Stomach (tissue), 8 donors: ENCODE measurements at regions not wholly inside any gene's neighbourhood (a gene's known extent, or its start where the extent isn't known, plus 50 kb on each side); places are given as distances from the start of the nearest gene placed in this dataset.

Experiments
- DNase-seq, 2 donors: peaks; one replicate each; pipeline versions ENCODE4 v3.0.0 to v3.0.0-alpha.2; 2013 to 2019
- H3K27ac ChIP-seq, 5 donors: fragments of 200-600 bp in 4 of 5; sonication (generic) in 4 of 5; one replicate each; pipeline ENCODE4 v1.5.1; 2013 to 2019; ENCODE audit warnings: mild to moderate bottlenecking in 1 of 5, moderate library complexity in 1 of 5
- H3K27me3 ChIP-seq, 3 donors: fragments of 200-600 bp; sonication (generic); one replicate each; pipeline ENCODE4 v1.5.1; 2017 to 2019; ENCODE audit warnings: mixed run types in 1 of 3
- H3K36me3 ChIP-seq, 4 donors: fragments of 200-600 bp; sonication (generic); 1 replicate in 3 of 4; 2 replicates in 1 of 4; pipeline ENCODE4 v1.5.1; 2016 to 2019
- H3K4me1 ChIP-seq, 4 donors: fragments of 200-600 bp; sonication (generic); one replicate each; pipeline ENCODE4 v1.5.1; 2016 to 2019
- H3K4me3 ChIP-seq, 4 donors: fragments of 200-600 bp; sonication (generic) in 3 of 4; one replicate each; pipeline ENCODE4 v1.5.1; 2016 to 2019; ENCODE audit warnings: mild to moderate bottlenecking in 1 of 4
- H3K9me3 ChIP-seq, 4 donors: fragments of 200-600 bp; sonication (generic); one replicate each; pipeline ENCODE4 v1.5.1; 2016 to 2019
- CTCF ChIP-seq, 7 experiments: fragments of 450-650 bp in 4 of 7; fragments of 200-600 bp in 3 of 7; sonication (generic) in 3 of 7; IDR thresholded peaks; one replicate each; pipeline ENCODE4 v1.5.1; 2016 to 2019; ENCODE audit warnings: antibody characterized with exemption in 7 of 7, control low read depth in 2 of 7, mild to moderate bottlenecking in 1 of 7
- EP300 ChIP-seq: sonication (generic); formaldehyde crosslinking; IDR thresholded peaks from one replicate; pipeline ENCODE4 v1.6.1; 2017; ENCODE audit warnings: antibody characterized with exemption
- POLR2A ChIP-seq, 4 donors: fragments of 450-650 bp; IDR thresholded peaks; one replicate each; pipeline ENCODE4 v1.6.1; 2016; ENCODE audit warnings: antibody characterized with exemption in 4 of 4, control low read depth in 2 of 4, mild to moderate bottlenecking in 1 of 4, moderate library complexity in 1 of 4
- POLR2AphosphoS5 ChIP-seq, 3 donors: sonication (generic); formaldehyde crosslinking; IDR thresholded peaks; one replicate each; pipeline ENCODE4 v1.6.1; 2016; ENCODE audit warnings: antibody characterized with exemption in 3 of 3
- WGBS, 5 donors: extraction: QIAGEN DNeasy Blood & Tissue Kit in 3 of 5; methylation state at CpG; one replicate each; pipeline versions ENCODE4 v1.1.5 to v1.1.7; 2013 to 2018; 5-methylcytosine and 5-hydroxymethylcytosine counted together
- intact Hi-C: fragments of 100-400 bp; cut with DNase I; formaldehyde crosslinking; loops from one replicate; pipeline ENCODE4 v1.15.1; 2023; ENCODE audit warnings: low total_unique reads
- donor health status: healthy with polysubstance abuse.
- donor health status: Bipolar disorder and iron deficiency.
- donor health status: healthy.

DNA sequence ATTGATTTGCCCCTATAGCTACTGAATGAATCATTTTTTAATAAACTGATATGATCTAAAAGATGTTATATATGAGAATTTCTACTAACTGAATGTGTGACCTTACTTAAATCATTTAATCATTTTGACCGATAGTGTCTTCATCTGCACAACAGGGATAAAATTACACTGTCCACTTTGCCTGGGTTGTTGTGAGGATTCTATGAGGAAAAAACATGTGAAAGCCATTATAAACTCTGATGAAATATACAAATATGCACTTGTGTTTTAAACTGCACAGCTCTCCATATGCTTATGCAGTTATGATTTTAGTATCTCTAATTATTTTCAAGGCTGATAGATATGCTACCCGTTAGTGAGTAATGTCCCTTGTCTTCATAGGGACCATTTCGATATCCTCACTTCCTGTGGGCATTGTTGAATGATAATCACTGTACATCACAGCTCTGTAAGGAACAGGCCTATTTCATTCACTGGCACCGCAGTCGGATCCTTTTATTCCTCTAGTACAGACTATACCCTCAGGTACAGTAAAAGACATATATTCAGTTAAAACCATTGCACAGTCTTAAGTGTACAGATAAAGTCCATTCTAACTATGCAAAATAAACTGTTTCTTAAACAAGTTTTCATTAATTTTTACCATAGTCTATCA is 88.7 kb upstream of the RAP1B start:
- 80 to 91% (median 88%) methylated on average over 5 of the region's 5 CpGs for WGBS, 5 donors
- intact Hi-C loops: no loop called here
- no peak for DNase-seq
- TF ChIP-seq POLR2AphosphoS5 (IDR thresholded peaks at IDR 0.05) (no peak), CTCF (IDR thresholded peaks at IDR 0.05) (no peak), POLR2A (IDR thresholded peaks at IDR 0.05) (no peak), EP300 (no peak)
- no peaks in the 10 kb centered on the region for H3K4me1 ChIP-seq
- no peaks in the 10 kb centered on the region for H3K9me3 ChIP-seq
- H3K4me3 ChIP-seq: no peak overlapping the region
- no peaks in the 10 kb centered on the region for H3K36me3 ChIP-seq
- peak overlapping the region in 1 of 5 donors; percentile 43 for H3K27ac ChIP-seq
- H3K27me3 ChIP-seq: no peaks in the 10 kb centered on the region

- 71 to 90% (median 84%) methylated on average over 6 of the region's 6 CpGs for WGBS, 5 donors
- intact Hi-C loops: no loop called here
Measured at GRCh38 chr12:68529466-68529865, 81.2 kb upstream of the RAP1B start.

GRCh38 chr12:68529869-68530268 is 80.8 kb upstream of the RAP1B start:
- intact Hi-C loops: no loop called here
- H3K9me3 ChIP-seq: no peaks in the 10 kb centered on the region

More at GRCh38 chr12:68529466-68529865, 81.2 kb upstream of the RAP1B start:
- DNase-seq: no peak
- Histone ChIP-seq H3K9me3 (no peaks in the 10 kb centered on the region), H3K27me3 (no peaks in the 10 kb centered on the region), H3K36me3 (no peaks in the 10 kb centered on the region), H3K4me3 (no peak overlapping the region), H3K27ac (no peak overlapping the region), H3K4me1 (peaks cover 0 to 6% (median 0%) of the 10 kb centered on the region in 4 donors)
- no peak for TF ChIP-seq CTCF (IDR thresholded peaks at IDR 0.05)
- no peak for TF ChIP-seq POLR2AphosphoS5 (IDR thresholded peaks at IDR 0.05)
- no peak for TF ChIP-seq EP300
- no peak for TF ChIP-seq POLR2A (IDR thresholded peaks at IDR 0.05)

DNA sequence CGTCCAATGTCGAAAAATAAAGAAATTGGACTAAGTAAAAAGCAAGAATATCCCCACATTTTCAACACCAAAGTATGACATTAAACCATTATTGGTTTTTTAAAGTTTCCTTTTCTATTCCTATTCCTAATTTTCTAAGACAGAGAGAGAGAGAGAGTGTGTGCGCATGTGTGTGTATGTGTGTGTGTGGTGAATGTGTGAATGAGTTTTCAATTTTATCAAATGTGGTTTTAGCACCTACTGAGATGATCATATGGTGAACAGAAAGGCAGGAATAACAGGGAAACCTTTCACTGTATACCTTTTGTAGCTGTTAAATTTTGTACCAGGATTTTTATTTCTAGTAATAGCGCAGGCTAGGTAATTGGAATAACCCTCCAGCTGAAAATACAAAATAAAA is 80.4 kb upstream of the RAP1B start:
- H3K4me1 ChIP-seq: peaks cover 0 to 6% (median 0%) of the 10 kb centered on the region in 4 donors
- TF ChIP-seq CTCF (IDR thresholded peaks at IDR 0.05) (no peak), POLR2AphosphoS5 (IDR thresholded peaks at IDR 0.05) (no peak), EP300 (no peak), POLR2A (IDR thresholded peaks at IDR 0.05) (no peak)
- WGBS, 5 donors: 96 to 99% (median 97%) methylated on average over 4 of the region's 4 CpGs
- no peaks in the 10 kb centered on the region for H3K36me3 ChIP-seq
- no peak overlapping the region for H3K27ac ChIP-seq
- H3K4me3 ChIP-seq: no peak overlapping the region
- DNase-seq: no peak
- H3K9me3 ChIP-seq: no peaks in the 10 kb centered on the region
- H3K27me3 ChIP-seq: no peaks in the 10 kb centered on the region
- intact Hi-C loops: no loop called here

More at GRCh38 chr12:68529869-68530268, 80.8 kb upstream of the RAP1B start:
- peaks cover 0 to 6% (median 0%) of the 10 kb centered on the region in 4 donors for H3K4me1 ChIP-seq
- H3K4me3 ChIP-seq: no peak overlapping the region
- no peak for DNase-seq
- no peak for TF ChIP-seq POLR2AphosphoS5 (IDR thresholded peaks at IDR 0.05)
- no peak for TF ChIP-seq POLR2A (IDR thresholded peaks at IDR 0.05)
- WGBS, 5 donors: 88 to 94% (median 93%) methylated on average over 5 of the region's 5 CpGs
- no peak overlapping the region for H3K27ac ChIP-seq
- H3K36me3 ChIP-seq: no peaks in the 10 kb centered on the region
- no peaks in the 10 kb centered on the region for H3K27me3 ChIP-seq

DNA sequence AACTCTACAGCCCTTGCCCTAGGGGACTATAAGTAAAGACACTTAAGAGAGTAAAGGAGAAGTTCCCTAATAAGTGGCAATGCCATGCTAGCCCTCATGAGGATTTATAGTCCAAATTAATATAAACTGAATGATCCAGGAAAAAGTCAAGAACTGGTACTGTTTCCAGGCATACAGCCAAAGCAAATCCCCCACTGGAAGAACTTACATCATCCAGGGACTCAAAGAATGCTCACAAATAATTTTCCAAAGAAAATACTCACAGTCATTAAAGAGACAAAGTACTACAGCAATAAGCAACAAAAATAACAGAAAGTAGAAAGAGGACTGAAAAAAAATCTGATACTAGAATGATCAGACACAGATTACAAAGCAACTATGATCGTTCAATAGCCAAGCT is 79.7 kb upstream of the RAP1B start:
- WGBS, 5 donors: 50 to 70% (median 67%) methylated on average over 1 of the region's 1 CpG
- peak in 1 of 2 donors; percentile 41 for DNase-seq
- Histone ChIP-seq H3K4me1 (peaks cover 0 to 6% (median 0%) of the 10 kb centered on the region in 4 donors), H3K9me3 (no peaks in the 10 kb centered on the region), H3K27me3 (no peaks in the 10 kb centered on the region), H3K4me3 (no peak overlapping the region), H3K36me3 (no peaks in the 10 kb centered on the region), H3K27ac (no peak overlapping the region)
- no peak for TF ChIP-seq POLR2AphosphoS5 (IDR thresholded peaks at IDR 0.05)
- no peak for TF ChIP-seq EP300
- TF ChIP-seq CTCF (IDR thresholded peaks at IDR 0.05): no peak
- no peak for TF ChIP-seq POLR2A (IDR thresholded peaks at IDR 0.05)
- intact Hi-C loops: no loop called here
